ENCODE measurements at regions not wholly inside any gene's neighbourhood (a gene's known extent, or its start where the extent isn't known, plus 50 kb on each side); places are given as distances from the start of the nearest gene placed in this dataset.

- Mint-ChIP-seq H3K36me3 (peaks cover 3 to 6% of the 10 kb centered on the region in 2 donors), H3K4me3 (no peak overlapping the region), H3K27me3 (no peaks in the 10 kb centered on the region), H3K27ac (no peak overlapping the region), H3K9me3 (peaks cover 0 to 15% (median 0%) of the 10 kb centered on the region in 8 donors), H3K4me1 (no peaks in the 10 kb centered on the region)
- Histone ChIP-seq H3K4me3 (ENCODE audit: low read length in 2 of 2) (no peak overlapping the region), H3K27ac (ENCODE audit: low read depth, low read length) (no peak overlapping the region), H3K36me3 (ENCODE audit: insufficient read depth, low read length) (no peaks in the 10 kb centered on the region), H3K27me3 (ENCODE audit: insufficient read depth, low read length) (no peaks in the 10 kb centered on the region), H3K9me3 (ENCODE audit: control insufficient read depth in 1 of 2, low read length in 2 of 2) (no peaks in the 10 kb centered on the region), H3K4me1 (ENCODE audit: insufficient read depth, low read length) (no peaks in the 10 kb centered on the region)
- POLR2A ChIA-PET (ENCODE audit: partially characterized antibody) = no interaction called here
- CTCF ChIA-PET (ENCODE audit: partially characterized antibody) = no interaction called here
- intact Hi-C loops (cut with micrococcal nuclease) = no loop called here
- no peak for DNase-seq
Observed at GRCh38 chrX:79300856-79301255, 66.3 kb downstream of the ITM2A start.

- Mint-ChIP-seq H3K9me3 (peaks cover 0 to 10% (median 3%) of the 10 kb centered on the region in 8 donors), H3K4me3 (no peak overlapping the region), H3K27ac (no peak overlapping the region), H3K4me1 (peaks cover 0 to 2% (median 0%) of the 10 kb centered on the region in 4 donors), H3K36me3 (peaks cover 4% of the 10 kb centered on the region in 2 donors), H3K27me3 (no peaks in the 10 kb centered on the region)
- intact Hi-C loops (cut with micrococcal nuclease) = no loop called here
- Histone ChIP-seq H3K9me3 (ENCODE audit: control insufficient read depth in 1 of 2, low read length in 2 of 2) (no peaks in the 10 kb centered on the region), H3K4me1 (ENCODE audit: insufficient read depth, low read length) (no peaks in the 10 kb centered on the region), H3K4me3 (ENCODE audit: low read length in 2 of 2) (no peak overlapping the region), H3K36me3 (ENCODE audit: insufficient read depth, low read length) (no peaks in the 10 kb centered on the region), H3K27ac (ENCODE audit: low read depth, low read length) (no peak overlapping the region), H3K27me3 (ENCODE audit: insufficient read depth, low read length) (no peaks in the 10 kb centered on the region)
- POLR2A ChIA-PET (ENCODE audit: partially characterized antibody) = no interaction called here
- no peak for DNase-seq
- CTCF ChIA-PET (ENCODE audit: partially characterized antibody) = interaction anchor here (0.6 to 1.1 kb wide), 2 partner anchors 122 to 473 kb away, joined by 3 read pairs; no protein-coding TSS in a partner anchor
Observed at GRCh38 chrX:79290596-79290995, 76.5 kb downstream of the ITM2A start.

DNA sequence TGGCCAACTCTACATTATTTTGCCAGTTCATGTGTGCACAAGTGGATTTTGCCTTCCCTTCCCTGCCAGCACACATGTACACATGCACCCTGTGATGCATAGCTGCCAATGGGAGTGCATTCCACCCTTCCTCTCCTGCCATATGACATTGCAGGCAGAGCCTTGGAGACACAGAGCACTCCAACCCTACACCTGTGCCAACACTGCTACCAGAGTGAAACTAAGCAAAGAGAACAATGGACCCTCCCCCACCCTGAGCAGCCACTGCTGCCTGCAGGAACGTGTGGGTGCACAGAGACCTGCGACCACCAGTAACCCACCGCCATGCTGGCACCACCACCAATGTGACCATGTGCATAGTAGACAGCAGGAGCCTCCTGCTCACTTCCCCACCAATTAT, 78.4 kb downstream of the ITM2A start:
- H3K27me3 Mint-ChIP-seq = no peaks in the 10 kb centered on the region
- Histone ChIP-seq H3K4me1 (ENCODE audit: insufficient read depth, low read length) (no peaks in the 10 kb centered on the region), H3K27ac (ENCODE audit: low read depth, low read length) (no peak overlapping the region), H3K9me3 (ENCODE audit: control insufficient read depth in 1 of 2, low read length in 2 of 2) (no peaks in the 10 kb centered on the region), H3K4me3 (ENCODE audit: low read length in 2 of 2) (no peak overlapping the region), H3K36me3 (ENCODE audit: insufficient read depth, low read length) (no peaks in the 10 kb centered on the region), H3K27me3 (ENCODE audit: insufficient read depth, low read length) (no peaks in the 10 kb centered on the region)
- H3K27ac Mint-ChIP-seq = peak overlapping the region in 1 of 7 donors; percentile 68
- H3K4me3 Mint-ChIP-seq = no peak overlapping the region
- POLR2A ChIA-PET (ENCODE audit: partially characterized antibody) = no interaction called here
- CTCF ChIA-PET (ENCODE audit: partially characterized antibody) = no interaction called here
- peaks cover 0 to 3% (median 0%) of the 10 kb centered on the region in 4 donors for H3K4me1 Mint-ChIP-seq
- DNase-seq = no peak
- H3K36me3 Mint-ChIP-seq = peaks cover 4% of the 10 kb centered on the region in 2 donors
- intact Hi-C loops (cut with micrococcal nuclease) = no loop called here
- H3K9me3 Mint-ChIP-seq = peaks cover 0 to 6% (median 2%) of the 10 kb centered on the region in 8 donors

DNA sequence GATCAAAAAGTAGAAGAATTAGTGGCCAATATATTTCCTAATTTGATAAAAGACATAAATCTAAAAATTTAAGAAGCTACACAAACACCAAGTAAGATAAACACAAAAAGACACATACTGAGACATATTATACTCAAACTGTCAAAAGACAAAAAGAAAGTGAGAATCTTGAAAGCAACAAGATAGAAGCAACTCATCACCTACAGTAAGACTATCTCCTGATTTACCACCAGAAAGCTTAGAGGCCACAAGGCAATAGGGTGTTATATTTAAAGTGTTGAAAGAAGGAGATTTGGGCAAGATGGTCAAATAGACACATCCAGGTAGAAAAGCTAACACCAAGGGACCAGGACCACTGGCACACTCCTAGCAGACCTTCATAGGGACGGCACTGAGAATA, 79.4 kb downstream of the ITM2A start:
- POLR2A ChIA-PET (ENCODE audit: partially characterized antibody) = no interaction called here
- H3K4me3 Mint-ChIP-seq = no peak overlapping the region
- no peak overlapping the region for H3K27ac ChIP-seq (ENCODE audit: low read depth, low read length)

GRCh38 chrX:79281775-79282174, 85.4 kb downstream of the ITM2A start:
- Histone ChIP-seq H3K27ac (ENCODE audit: low read depth, low read length) (no peak overlapping the region), H3K27me3 (ENCODE audit: insufficient read depth, low read length) (no peaks in the 10 kb centered on the region), H3K4me3 (ENCODE audit: low read length in 2 of 2) (no peak overlapping the region), H3K36me3 (ENCODE audit: insufficient read depth, low read length) (no peaks in the 10 kb centered on the region), H3K4me1 (ENCODE audit: insufficient read depth, low read length) (no peaks in the 10 kb centered on the region), H3K9me3 (ENCODE audit: control insufficient read depth in 1 of 2, low read length in 2 of 2) (no peaks in the 10 kb centered on the region)
- POLR2A ChIA-PET (ENCODE audit: partially characterized antibody) = no interaction called here
- Mint-ChIP-seq H3K27me3 (no peaks in the 10 kb centered on the region), H3K36me3 (peaks cover 7 to 19% of the 10 kb centered on the region in 2 donors), H3K4me3 (no peak overlapping the region), H3K27ac (no peak overlapping the region), H3K4me1 (peaks cover 0 to 1% (median 0%) of the 10 kb centered on the region in 4 donors), H3K9me3 (peaks cover 0 to 22% (median 17%) of the 10 kb centered on the region in 8 donors)
- intact Hi-C loops (cut with micrococcal nuclease) = no loop called here
- DNase-seq = no peak
- CTCF ChIA-PET (ENCODE audit: partially characterized antibody) = no interaction called here

More for the DNA sequence above, 79.4 kb downstream of the ITM2A start:
- peaks cover 0 to 3% (median 0%) of the 10 kb centered on the region in 4 donors for H3K4me1 Mint-ChIP-seq
- no peak overlapping the region for H3K27ac Mint-ChIP-seq
- no peaks in the 10 kb centered on the region for H3K27me3 ChIP-seq (ENCODE audit: insufficient read depth, low read length)
- peaks cover 4% of the 10 kb centered on the region in 2 donors for H3K36me3 Mint-ChIP-seq
- no peaks in the 10 kb centered on the region for H3K27me3 Mint-ChIP-seq
- H3K9me3 Mint-ChIP-seq = peaks cover 0 to 5% (median 1%) of the 10 kb centered on the region in 8 donors
- intact Hi-C loops (cut with micrococcal nuclease) = no loop called here
- H3K4me1 ChIP-seq (ENCODE audit: insufficient read depth, low read length) = no peaks in the 10 kb centered on the region
- CTCF ChIA-PET (ENCODE audit: partially characterized antibody) = no interaction called here
- DNase-seq = no peak
- H3K36me3 ChIP-seq (ENCODE audit: insufficient read depth, low read length) = no peaks in the 10 kb centered on the region
- no peaks in the 10 kb centered on the region for H3K9me3 ChIP-seq (ENCODE audit: control insufficient read depth in 1 of 2, low read length in 2 of 2)
- no peak overlapping the region for H3K4me3 ChIP-seq (ENCODE audit: low read length in 2 of 2)

GRCh38 chrX:79270401-79270800, 96.7 kb downstream of the ITM2A start:
- no peaks in the 10 kb centered on the region for H3K36me3 Mint-ChIP-seq
- peak overlapping the region; percentile 42 to 91 (median 64) for H3K27ac Mint-ChIP-seq
- peak; percentile 68 to 77 (median 71) for DNase-seq
- Histone ChIP-seq H3K27ac (ENCODE audit: low read depth, low read length) (peak overlapping the region; percentile 15), H3K4me1 (ENCODE audit: insufficient read depth, low read length) (peaks cover 61% of the 10 kb centered on the region), H3K9me3 (ENCODE audit: control insufficient read depth in 1 of 2, low read length in 2 of 2) (no peaks in the 10 kb centered on the region), H3K36me3 (ENCODE audit: insufficient read depth, low read length) (no peaks in the 10 kb centered on the region), H3K4me3 (ENCODE audit: low read length in 2 of 2) (no peak overlapping the region), H3K27me3 (ENCODE audit: insufficient read depth, low read length) (no peaks in the 10 kb centered on the region)
- intact Hi-C loops (cut with micrococcal nuclease) = loop anchor here (1.0 to 5.0 kb wide), 11 partner anchors 57 to 1360 kb away; partner anchors contain the start of genes ATP7A, ITM2A and P2RY10
- H3K9me3 Mint-ChIP-seq = no peaks in the 10 kb centered on the region
- peaks cover 27 to 49% (median 34%) of the 10 kb centered on the region in 4 donors for H3K4me1 Mint-ChIP-seq
- POLR2A ChIA-PET (ENCODE audit: partially characterized antibody) = interaction anchor here (0.8 to 5.1 kb wide), 13 partner anchors 9 to 325 kb away, joined by 3 to 49 read pairs (median 7); partner anchors contain the start of genes GPR174 and P2RY10
- CTCF ChIA-PET (ENCODE audit: partially characterized antibody) = interaction anchor here (0.5 to 2.6 kb wide), 11 partner anchors 102 to 382 kb away, joined by 3 to 15 read pairs (median 5); no protein-coding TSS in a partner anchor
- peak overlapping the region; percentile 3 to 73 (median 22) for H3K4me3 Mint-ChIP-seq
- no peaks in the 10 kb centered on the region for H3K27me3 Mint-ChIP-seq

- peak overlapping the region in 4 of 8 donors; percentile 10 to 74 (median 30) for H3K4me3 Mint-ChIP-seq
- no peak for DNase-seq
- Histone ChIP-seq H3K4me1 (ENCODE audit: insufficient read depth, low read length) (peaks cover 67% of the 10 kb centered on the region), H3K27ac (ENCODE audit: low read depth, low read length) (no peak overlapping the region), H3K9me3 (ENCODE audit: control insufficient read depth in 1 of 2, low read length in 2 of 2) (no peaks in the 10 kb centered on the region), H3K36me3 (ENCODE audit: insufficient read depth, low read length) (no peaks in the 10 kb centered on the region), H3K4me3 (ENCODE audit: low read length in 2 of 2) (no peak overlapping the region), H3K27me3 (ENCODE audit: insufficient read depth, low read length) (no peaks in the 10 kb centered on the region)
- H3K4me1 Mint-ChIP-seq = peaks cover 30 to 52% (median 35%) of the 10 kb centered on the region in 4 donors
- peak overlapping the region in 6 of 7 donors; percentile 48 to 89 (median 59) for H3K27ac Mint-ChIP-seq
- CTCF ChIA-PET (ENCODE audit: partially characterized antibody) = interaction anchor here (1.4 kb wide), 2 partner anchors 120 to 187 kb away, joined by 3 to 5 read pairs; no protein-coding TSS in a partner anchor
- no peaks in the 10 kb centered on the region for H3K9me3 Mint-ChIP-seq
- no peaks in the 10 kb centered on the region for H3K27me3 Mint-ChIP-seq
- intact Hi-C loops (cut with micrococcal nuclease) = loop anchor here (5.0 to 10.0 kb wide), 2 partner anchors 106 to 1164 kb away; partner anchors contain the start of gene PGK1
- POLR2A ChIA-PET (ENCODE audit: partially characterized antibody) = interaction anchor here (1.1 to 5.1 kb wide), 9 partner anchors 10 to 323 kb away, joined by 3 to 49 read pairs (median 12); partner anchors contain the start of genes GPR174 and P2RY10
- no peaks in the 10 kb centered on the region for H3K36me3 Mint-ChIP-seq
Observed at GRCh38 chrX:79268788-79269187, 98.3 kb downstream of the ITM2A start.

All from CD4-positive, alpha-beta memory T cell (primary cell).